Right renal pelvis (tissue), 4 donors: ENCODE measurements at regions not wholly inside any gene's neighbourhood (a gene's known extent, or its start where the extent isn't known, plus 50 kb on each side); places are given as distances from the start of the nearest gene placed in this dataset.

ENCODE experiments used
- DNase-seq, 4 donors: peaks; one replicate each; pipeline ENCODE4 v3.0.0-alpha.2; 2013; ENCODE audit warnings: low read depth in 4 of 4, low spot score in 3 of 4, missing footprints in 1 of 4

GRCh38 chr5:56467176-56467717, 234.1 kb upstream of the ANKRD55 start:
- DNase-seq, result no peak

- DNase-seq, result no peak
These were observed 233.1 kb upstream of the ANKRD55 start for GRCh38 chr5:56466136-56466816.

GRCh38 chr5:56465769-56466135, 232.6 kb upstream of the ANKRD55 start:
- no peak for DNase-seq

DNA sequence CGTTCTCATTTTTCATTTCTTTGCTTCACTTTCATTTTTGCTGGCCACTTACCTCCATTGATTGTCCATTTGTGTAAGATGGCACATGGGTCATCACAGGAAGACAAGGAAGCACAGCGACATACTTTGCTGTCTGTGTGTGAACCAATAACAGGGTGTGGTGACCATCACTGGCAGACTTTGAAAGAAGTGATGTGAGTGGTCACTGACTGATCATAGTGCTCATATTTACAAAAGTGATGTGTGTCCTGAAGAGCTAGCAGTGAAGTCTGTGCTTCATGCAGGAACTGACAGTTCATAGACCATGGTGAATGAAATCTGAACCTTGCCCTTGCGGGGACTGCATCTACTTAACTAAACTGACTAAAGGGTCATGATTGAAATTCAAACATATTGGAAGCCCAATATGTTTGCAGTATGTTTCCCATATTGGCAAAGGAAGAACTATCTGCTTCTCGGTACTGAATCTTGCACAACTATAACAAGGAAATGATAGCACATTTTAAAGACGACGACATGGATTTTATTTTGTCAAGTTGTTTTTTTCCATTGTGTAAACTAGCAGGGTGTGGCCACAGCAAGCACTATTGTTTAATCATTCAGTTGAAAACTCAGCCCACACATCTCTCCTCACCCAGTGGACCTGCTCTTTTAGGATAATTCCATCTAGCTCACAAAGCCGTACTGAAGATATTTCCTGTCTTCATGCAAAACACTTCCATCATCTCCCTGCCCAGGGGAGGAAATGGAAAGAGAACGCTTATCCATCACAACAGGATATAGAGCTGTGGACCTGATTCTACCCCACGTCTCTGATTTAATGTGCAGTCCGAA, 232.0 kb upstream of the ANKRD55 start:
- DNase-seq, result no peak

- DNase-seq, result no peak
These were observed 230.9 kb upstream of the ANKRD55 start for GRCh38 chr5:56463944-56464571.

- DNase-seq, result no peak
These were observed 228.5 kb upstream of the ANKRD55 start for GRCh38 chr5:56461584-56461983.

- DNase-seq, result no peak
These were observed 227.6 kb upstream of the ANKRD55 start for GRCh38 chr5:56460681-56461191.

DNA sequence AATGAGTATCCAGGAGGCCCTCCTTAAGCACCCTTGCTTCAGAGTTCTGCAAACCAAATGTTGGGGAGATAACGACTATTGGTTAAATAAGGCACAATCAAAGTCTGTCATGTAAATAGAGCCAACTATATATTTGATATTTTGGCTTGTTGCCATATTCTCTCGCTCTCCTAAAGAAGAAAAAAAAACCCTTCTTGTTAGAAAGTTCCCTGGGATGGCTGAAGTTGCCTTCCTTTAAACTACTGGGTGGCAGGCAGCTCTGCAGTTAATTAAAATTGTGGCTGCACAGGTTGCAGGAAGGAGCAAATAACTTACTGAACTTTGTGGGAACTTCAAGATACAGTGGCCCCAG, 227.0 kb upstream of the ANKRD55 start:
- no peak for DNase-seq

GRCh38 chr5:56459394-56460194, 226.5 kb upstream of the ANKRD55 start:
- no peak for DNase-seq

DNA sequence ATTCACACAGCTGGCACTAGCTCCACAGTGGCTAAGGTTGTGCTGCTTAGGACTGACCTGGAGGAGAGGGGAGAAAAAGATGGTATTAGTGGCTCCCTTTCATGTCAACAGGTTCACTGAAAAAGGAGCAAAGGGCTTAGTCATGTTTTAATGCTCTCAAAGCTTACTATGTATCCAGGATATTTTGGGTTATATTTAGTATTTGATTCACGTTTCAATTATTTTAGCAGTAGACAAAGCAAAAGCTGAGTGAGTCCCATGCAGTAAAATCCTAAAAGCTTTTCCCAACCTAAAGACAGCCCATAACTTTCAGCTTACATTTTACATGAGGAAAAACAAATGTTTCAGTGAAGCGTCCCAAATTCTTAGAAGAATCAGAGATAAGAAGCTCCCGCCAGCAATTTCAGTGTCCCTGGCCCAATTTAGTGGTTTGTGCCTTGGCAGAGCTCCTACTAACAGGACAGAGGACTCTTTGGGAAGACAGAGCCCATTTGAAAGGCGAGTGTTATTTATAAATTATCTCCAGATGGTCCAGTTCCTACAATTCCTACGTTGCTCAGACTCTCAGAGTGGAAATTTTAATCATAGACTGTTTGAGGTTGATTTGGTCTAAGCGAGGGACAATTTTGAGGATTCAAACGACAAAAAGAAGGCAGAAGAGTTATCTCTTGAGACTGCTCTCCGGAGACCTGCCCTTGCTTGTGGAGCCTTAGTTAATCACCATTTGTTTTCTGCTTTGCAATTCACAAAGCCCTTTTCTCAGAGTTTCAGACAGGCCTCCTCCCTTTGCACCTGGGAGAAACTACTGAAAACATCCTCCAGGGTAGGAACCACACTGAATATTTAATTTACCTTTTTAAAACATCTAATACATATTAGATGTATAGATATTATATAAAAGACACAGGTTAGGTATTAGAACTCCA, 225.0 kb upstream of the ANKRD55 start:
- no peak for DNase-seq

DNA sequence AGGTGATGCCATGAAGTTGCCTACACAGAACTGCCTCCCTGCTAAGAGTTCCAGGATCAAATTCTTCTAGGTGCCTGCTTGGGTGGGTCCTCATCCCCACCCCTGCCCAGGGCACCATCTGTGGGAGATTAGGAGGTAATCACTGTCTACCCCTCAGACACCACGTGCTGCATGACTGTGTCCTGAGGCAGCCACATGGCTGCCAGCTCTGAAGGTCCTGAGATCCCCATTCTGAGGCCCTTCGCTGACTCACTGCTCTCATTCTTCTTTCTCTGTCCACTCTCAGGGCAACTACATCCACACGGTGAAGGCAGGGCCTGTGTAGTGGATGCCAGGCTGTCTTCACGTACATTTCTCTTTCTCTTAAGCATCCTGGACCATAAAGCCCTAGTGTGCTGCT, 222.9 kb upstream of the ANKRD55 start:
- DNase-seq, result no peak

- DNase-seq, result no peak
These were observed 222.3 kb upstream of the ANKRD55 start for GRCh38 chr5:56455417-56455816.

DNA sequence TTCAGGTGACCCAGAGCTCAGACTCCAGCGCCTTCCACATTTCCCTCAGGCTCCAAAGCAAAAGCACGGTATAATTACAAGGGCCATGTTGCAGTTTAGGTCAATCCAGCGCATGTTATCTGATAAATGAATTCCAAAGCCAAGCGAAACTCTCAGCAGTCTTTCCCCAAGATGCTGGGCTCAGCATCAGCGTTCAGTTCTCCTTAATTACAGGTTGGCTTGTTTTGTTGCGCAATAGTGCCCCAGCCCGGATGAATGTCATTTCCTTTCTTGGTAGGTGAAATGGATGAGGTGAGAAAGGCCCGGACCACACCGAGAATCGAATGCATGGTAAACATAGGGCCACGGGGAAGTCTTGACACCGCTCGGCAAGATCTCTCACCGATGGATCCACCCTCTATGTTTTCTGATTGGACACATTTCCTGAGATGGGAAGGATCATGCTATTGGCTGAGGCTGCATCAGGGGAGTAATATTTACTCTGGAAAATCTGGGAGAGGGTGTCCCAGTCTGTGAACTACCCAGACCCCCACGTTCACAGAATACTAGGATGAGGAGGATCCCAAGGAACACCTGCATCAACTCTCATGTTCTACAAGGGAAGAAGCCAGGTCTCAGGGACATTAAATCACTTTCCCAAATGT, 221.2 kb upstream of the ANKRD55 start:
- no peak for DNase-seq

GRCh38 chr5:56451742-56452141, 218.6 kb upstream of the ANKRD55 start:
- no peak for DNase-seq

GRCh38 chr5:56450766-56451165, 217.6 kb upstream of the ANKRD55 start:
- no peak for DNase-seq

- no peak for DNase-seq
These were observed 216.0 kb upstream of the ANKRD55 start for GRCh38 chr5:56449071-56449640.

DNA sequence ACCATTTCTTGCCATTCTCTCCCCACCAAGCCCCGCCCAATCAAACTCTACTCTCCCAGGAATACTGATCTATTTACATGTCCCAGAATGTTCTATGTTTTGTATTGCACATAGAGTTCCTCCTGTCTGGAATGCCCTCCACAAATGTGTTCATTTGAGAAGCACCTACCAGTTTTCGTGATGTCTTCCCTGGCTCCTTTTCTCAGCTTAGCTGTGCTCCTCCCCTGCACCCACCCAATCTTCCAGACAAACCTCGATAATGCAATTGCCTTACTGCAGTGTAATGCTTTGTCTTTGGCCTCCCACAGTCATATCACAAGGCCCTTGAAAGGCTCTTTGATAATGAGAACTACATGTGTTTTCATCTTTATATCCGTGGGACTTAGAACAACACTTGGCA, 214.5 kb upstream of the ANKRD55 start:
- DNase-seq, result no peak

DNA sequence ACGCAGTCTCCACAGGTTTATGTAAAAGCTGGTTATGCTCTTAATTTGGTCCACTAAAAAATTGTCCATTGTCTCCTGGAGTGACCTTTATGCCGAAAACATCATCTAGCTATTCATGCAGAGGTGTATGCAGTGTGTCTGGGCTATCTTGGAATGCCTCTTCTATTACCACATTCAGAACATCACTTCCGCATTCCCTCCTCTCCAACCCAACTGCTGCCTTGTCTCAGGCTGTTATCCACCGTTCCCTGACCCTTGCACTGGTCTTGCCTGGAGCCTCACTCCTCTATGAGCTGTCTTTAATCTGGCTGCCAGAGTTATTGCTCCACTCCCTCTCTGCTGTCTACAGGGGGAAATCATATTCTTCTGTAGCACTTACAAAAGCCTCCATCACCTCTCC, 214.1 kb upstream of the ANKRD55 start:
- no peak for DNase-seq

- no peak for DNase-seq
These were observed 213.6 kb upstream of the ANKRD55 start for GRCh38 chr5:56446728-56447127.
